ENCODE measurements at regions not wholly inside any gene's neighbourhood (a gene's known extent, or its start where the extent isn't known, plus 50 kb on each side); places are given as distances from the start of the nearest gene placed in this dataset.
"Not testable (repeated sequence)": the region's sequence is repeated elsewhere in the genome, so short reads cannot be mapped to it uniquely, and the experiment has no call there.

- DNase-seq, result no peak
Observed at GRCh38 chrX:110519501-110519900, 160.9 kb downstream of the RTL9 start.

DNA sequence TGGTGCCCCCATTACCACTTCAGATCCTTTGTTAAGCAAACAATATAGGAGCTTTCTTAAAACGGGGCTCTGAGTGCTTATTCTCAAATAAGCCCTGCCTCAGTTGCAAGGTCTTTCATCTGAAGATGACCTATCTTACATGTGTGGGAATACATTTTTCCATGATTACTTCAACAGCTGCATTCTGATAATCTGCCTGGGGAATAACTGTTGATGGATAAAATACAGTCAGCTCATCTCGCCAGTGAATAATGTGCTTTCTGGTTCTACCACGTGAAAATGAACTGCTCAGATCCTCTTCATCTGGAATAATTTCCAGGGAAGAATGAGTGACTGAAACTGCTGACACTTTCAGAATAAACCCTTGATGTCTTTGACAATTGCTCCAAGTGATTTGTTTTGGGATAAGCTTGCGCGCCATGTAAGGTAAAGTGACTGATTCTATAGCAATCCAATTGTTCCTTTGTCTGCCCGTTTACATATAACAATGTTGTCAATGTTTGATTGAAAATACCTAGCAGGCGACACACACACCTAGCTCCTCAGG, 161.3 kb downstream of the RTL9 start:
- no peak for DNase-seq

- DNase-seq, result not testable (repeated sequence)
Observed at GRCh38 chrX:110520652-110521051, 162.0 kb downstream of the RTL9 start.

DNA sequence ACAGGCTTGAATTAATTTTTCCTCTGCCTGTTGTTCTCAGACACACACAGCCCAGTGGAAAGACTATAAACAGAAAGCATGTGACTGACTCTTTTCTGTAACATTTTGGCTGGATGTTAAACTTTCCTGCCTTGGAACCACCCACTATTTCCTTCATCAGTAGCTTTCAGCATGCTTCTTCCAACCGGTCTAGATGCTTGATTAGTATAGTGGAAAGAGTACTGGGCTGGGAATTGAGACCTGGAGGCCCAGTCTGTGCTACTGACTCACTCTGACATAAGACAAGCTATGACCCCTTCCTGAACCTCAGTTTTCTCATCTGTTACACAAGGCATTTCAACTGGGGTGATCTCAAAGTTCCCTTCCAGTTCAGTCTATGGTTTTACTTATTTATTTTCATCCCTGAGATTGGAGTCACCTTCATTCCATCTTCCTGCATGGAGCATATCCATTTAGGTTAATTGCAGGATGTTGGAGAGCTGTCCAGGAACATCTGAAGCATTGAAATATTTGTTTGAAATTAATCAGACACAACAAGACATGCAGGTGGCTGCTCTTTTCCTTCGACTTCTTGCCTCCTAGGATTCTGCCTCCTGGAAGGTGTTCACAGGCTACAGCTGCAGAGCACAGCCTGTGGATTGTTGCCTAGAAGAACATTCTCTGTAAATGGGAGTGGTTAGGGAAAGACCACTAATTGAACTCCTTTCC, 173.4 kb downstream of the RTL9 start:
- no peak for DNase-seq

- no peak for DNase-seq
Observed at GRCh38 chrX:110532581-110532931, 173.9 kb downstream of the RTL9 start.

DNA sequence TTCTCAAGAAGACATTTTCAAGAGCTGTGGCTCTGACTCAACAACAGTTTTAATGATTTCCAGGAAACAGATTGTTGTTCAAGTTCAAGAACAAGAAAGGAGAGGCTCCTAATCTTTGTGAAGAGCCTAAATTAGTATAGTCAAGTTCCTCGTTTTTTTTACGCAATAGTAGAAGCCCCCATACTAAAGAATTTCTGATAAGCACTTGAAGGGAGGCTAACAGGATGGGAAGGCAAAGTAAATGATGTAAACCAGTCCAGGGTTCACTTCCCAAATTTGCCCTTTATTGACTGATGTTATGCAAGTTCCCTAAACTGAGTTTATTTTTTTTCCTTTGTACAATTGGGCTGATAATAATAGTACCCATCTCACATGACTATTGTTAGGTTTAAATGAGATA, 178.2 kb downstream of the RTL9 start:
- no peak for DNase-seq

DNA sequence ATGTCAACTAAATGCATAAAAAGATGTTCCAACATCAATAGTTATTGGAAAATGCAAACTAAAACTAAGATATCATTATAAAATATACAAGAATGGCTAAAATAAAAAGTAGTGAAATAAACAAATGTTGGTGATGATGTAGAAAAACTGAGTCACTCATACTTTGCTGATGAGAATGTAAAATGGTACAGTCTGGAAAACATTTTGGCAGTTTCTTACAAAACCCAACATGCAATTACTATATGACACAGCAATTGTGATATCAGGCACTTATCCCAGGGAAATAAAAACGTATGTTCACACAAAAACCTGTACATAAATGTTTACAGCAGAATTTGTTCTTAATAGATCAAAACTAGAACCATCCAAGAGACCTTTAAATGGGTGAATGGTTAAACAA, 182.6 kb downstream of the RTL9 start:
- no peak for DNase-seq

DNA sequence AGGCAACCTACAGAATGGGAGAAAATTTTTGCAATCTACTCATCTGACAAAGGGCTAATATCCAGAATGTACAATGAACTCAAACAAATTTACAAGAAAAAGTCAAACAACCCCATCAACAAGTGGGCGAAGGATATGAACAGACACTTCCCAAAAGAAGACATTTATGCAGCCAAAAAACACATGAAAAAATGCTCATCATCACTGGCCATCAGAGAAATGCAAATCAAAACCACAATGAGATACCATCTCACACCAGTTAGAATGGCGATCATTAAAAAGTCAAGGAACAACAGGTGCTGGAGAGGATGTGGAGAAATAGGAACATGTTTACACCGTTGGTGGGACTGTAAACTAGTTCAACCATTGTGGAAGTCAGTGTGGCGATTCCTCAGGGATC, 192.2 kb downstream of the RTL9 start:
- DNase-seq, result not testable (repeated sequence)

DNA sequence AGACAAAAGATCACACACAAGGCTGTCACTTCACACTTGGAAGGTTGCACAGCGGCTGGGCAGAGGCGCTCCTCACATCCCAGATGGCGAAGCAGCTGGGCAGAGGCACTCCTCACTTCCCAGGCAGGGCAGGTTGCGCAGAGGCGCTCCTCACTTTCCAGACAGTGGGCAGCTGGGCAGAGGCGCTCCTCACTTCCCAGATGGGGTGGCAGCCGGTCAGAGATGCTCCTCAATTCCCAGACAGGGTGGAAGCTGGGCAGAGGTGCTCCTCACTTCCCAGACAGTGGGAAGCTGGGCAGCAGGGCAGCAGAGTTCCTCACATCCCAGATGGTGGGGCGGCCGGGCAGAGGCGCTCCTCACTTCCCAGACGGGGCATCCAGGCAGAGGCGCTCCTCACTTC, 199.2 kb downstream of the RTL9 start:
- no peak for DNase-seq

- no peak for DNase-seq
Observed at GRCh38 chrX:110558406-110558805, 199.8 kb downstream of the RTL9 start.

DNA sequence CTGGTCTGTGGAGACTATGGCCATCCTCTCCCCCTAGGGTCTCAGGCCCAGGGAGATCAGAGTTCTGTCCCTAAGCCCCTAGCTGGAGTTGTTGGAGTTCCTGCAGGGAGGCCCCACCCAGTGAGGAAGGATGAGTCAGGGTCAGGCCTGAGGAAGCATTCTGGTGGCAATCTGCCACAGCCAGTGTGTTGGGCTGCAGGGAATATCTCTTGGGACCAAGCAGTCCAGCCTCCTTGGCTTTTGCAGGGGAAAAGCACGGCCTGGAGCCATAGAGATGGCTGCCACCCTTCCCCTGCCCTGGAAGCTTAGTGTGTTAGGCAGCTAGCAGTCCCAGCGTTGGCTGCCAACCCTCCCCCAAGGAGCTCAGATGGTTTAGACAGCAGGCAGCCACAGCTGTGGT, 202.4 kb downstream of the RTL9 start:
- DNase-seq, result no peak

DNA sequence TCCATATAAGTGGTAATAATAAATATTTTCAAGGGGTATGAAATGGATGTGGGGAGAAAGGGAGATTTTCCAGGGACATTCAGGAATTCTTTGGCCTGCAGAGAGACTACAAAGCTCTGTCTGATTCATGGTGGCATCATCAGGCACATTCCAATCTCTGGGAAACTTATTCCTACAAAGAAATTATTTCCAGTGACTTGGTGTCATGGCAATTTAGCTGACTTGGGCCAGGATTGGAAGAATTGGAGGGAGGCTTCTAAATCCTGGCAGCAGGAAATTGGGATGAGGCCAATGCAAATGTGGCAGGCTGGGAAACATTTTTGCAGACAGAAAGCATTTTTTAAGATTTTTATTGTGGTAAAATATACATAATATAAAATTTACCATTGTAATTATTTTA, 204.6 kb downstream of the RTL9 start:
- DNase-seq, result no peak

- no peak for DNase-seq
Observed at GRCh38 chrX:110568441-110568840, 209.8 kb downstream of the RTL9 start.

DNA sequence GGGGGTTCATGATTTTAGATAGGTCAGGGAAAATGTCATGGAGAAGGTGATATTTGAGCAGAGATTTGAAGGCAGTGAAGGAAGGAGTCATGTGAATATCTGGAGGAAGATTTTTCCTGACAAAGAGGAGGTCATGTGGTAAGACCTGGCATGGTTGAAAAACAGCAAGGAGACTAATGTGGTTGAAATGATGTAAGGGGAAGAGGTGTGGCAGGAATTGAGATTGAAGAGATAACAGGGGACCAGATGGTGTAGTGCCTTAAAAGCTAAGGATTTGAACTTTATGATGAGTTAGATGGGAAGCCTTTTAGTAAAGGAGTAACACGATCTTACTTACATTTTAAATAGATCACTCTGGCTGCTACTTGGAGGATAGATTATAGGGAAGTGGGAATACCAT, 210.9 kb downstream of the RTL9 start:
- no peak for DNase-seq

DNA sequence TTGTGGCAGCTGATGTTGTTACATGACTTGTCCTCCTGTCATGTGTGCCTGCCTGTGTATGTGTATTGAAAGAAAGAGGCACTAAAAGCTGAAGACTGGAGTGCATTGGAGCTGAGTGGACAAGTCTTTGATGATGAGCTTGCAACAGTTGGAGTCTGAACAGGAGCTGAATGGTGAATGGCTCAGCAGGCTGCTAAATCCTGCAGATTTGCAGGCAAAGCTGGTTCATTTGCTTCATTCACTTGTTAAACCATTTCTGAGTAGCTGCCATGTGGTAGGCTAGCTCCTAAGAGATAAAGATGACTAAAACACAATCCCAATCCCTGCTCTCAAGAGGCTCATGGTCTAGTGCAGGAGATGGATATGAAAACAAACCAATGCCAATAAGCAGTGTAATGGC, 217.3 kb downstream of the CHRDL1 start:
- no peak for DNase-seq

- DNase-seq, result no peak
Observed at GRCh38 chrX:110584083-110584482, 211.5 kb downstream of the CHRDL1 start.

DNA sequence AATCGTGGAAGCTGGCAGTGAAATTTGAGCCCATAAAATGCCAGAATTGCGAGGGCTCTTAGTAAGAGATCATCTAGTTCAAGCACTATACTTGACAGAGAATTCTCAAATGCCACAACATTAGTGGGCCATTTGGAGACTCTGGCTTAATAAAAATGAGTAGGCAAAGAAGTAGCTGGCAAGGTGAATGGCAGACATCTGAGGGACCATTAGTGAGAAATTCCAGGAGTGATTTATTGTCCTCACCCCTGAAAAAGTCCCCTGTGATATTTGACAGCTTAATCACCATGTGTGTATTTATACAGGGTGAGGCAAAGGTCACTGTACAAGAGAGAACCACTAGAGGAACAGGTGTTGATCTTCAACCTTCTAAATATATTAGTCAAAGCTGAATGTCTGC, 207.5 kb downstream of the CHRDL1 start:
- no peak for DNase-seq

- no peak for DNase-seq
Observed at GRCh38 chrX:110588853-110589252, 206.8 kb downstream of the CHRDL1 start.

DNA sequence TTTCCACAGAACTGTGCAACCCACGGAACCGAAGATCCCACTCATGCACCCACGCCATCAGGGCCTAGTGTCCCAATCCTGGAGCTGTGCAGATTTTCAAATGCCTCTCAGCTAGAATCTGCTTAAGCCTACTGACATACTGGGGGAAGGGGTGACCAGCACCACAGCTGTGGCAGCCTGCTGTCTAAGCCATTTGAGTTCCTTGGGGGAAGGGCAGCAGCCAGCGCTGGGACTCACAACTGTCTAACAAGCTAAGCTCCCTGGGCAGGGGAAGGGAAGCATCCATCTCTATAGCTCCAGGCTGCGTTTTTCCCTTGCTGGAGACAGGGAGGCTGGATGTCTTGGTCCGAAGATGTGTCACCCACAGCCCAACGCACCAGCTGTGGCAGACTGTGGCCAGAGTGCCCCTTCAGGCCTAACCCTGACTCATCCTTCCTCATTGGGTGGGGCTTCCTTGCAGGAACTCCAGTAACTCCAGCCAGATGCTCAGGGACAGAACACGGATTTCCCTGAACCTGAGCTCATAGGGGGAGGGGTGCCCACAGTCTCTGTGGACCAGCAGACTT, 194.8 kb downstream of the CHRDL1 start:
- no peak for DNase-seq

DNA sequence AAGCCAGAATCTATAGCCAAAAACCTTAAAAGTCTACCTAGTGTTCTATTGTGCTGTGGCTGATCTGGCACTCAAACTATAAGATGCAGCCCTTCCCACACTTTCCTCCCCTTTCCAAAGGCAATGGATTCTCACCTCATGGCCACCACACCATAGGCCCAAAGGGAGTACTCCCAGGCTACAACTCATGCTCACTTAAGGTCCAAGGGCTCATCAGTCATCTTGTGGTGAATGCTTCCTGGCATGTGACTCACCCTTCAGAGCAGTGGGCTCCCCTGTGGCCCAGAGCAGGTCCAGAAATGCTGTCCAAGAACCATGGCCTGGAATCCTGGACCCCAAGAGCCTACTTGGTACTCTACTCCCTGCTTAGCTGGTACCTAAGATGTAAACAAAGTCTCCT, 181.0 kb downstream of the CHRDL1 start:
- DNase-seq, result no peak
